IMR-90 (cell line): ENCODE measurements at regions not wholly inside any gene's neighbourhood (a gene's known extent, or its start where the extent isn't known, plus 50 kb on each side); places are given as distances from the start of the nearest gene placed in this dataset.

Experiments used
- ATAC-seq: fragments of 200-7000 bp; cut with Tn5 transposase; 2 replicates; pipeline ENCODE4 v1.9.1; 2020; ENCODE audit warnings: low read depth, mild to moderate bottlenecking, moderate library complexity
- BruUV-seq: library from RNA; stranded (reverse); fragments of 400-500 nt; replicated peaks from 2 replicates; lab custom pipeline; 2021; lab: Mats Ljungman, UMichigan
- CTCF ChIA-PET: fragments of 300-600 bp; formaldehyde crosslinking; extraction: SDS; loops from one replicate; lab custom pipeline; 2021; ENCODE audit warnings: antibody characterized with exemption; lab: Yijun Ruan, JAX
- POLR2A ChIA-PET: fragments of 300-600 bp; sonication (Branson Sonifier 250); formaldehyde crosslinking; loops from one replicate; lab custom pipeline; 2022; ENCODE audit warnings: antibody characterized with exemption; ENCODE audit not compliant: unreplicated experiment; lab: Charles Lee
- DNase-seq: peaks from one replicate; pipeline ENCODE4 v3.0.0; 2013
- H2AFZ ChIP-seq: replicated peaks from 2 replicates; pipeline ENCODE3; 2013; ENCODE audit warnings: low read length, mild to moderate bottlenecking; ENCODE audit not compliant: poor library complexity
- H2AK5ac ChIP-seq: 2 replicates; pipeline ENCODE4 v1.6.1; 2013; ENCODE audit warnings: low read depth, low read length, inconsistent platforms
- H2AK9ac ChIP-seq: replicated peaks from 2 replicates; pipeline ENCODE3; 2013; ENCODE audit warnings: mild to moderate bottlenecking, low read depth, low read length, moderate library complexity; ENCODE audit not compliant: poor library complexity
- H2BK120ac ChIP-seq: 2 replicates; pipeline ENCODE4 v1.6.1; 2013; ENCODE audit warnings: low read depth, low read length, inconsistent platforms
- H2BK15ac ChIP-seq: 3 replicates; pipeline ENCODE4 v1.6.1; 2013; ENCODE audit warnings: low read depth, low read length, inconsistent platforms
- H2BK20ac ChIP-seq: 2 replicates; pipeline ENCODE4 v1.6.1; 2013; ENCODE audit warnings: low read depth, mild to moderate bottlenecking, inconsistent platforms, low read length, moderate library complexity
- H2BK5ac ChIP-seq: 2 replicates; pipeline ENCODE4 v1.6.1; 2013; ENCODE audit warnings: mild to moderate bottlenecking, low read depth, low read length, inconsistent platforms; ENCODE audit not compliant: poor library complexity, severe bottlenecking
- H3K14ac ChIP-seq: replicated peaks from 2 replicates; pipeline ENCODE4 v1.6.1; 2013; ENCODE audit warnings: low read depth, low read length, inconsistent platforms
- H3K18ac ChIP-seq: 2 replicates; pipeline ENCODE4 v1.6.1; 2013; ENCODE audit warnings: low read depth, low read length, control low read depth
- H3K23ac ChIP-seq: 2 replicates; pipeline ENCODE4 v1.6.1; 2013; ENCODE audit warnings: low read depth, low read length, inconsistent platforms
- H3K27ac ChIP-seq: 2 replicates; pipeline ENCODE4 v1.5.1; 2013; ENCODE audit warnings: mild to moderate bottlenecking, control low read depth, low read length; ENCODE audit not compliant: insufficient read depth
- H3K27me3 ChIP-seq: 2 replicates; pipeline ENCODE4 v1.6.1; 2013; ENCODE audit warnings: low read length; ENCODE audit not compliant: control insufficient read depth, insufficient read depth
- H3K36me3 ChIP-seq: 2 replicates; pipeline ENCODE4 v1.6.1; 2013; ENCODE audit warnings: low read length, mixed read lengths; ENCODE audit not compliant: control insufficient read depth, insufficient read depth
- H3K4ac ChIP-seq: 2 replicates; pipeline ENCODE4 v1.6.1; 2013; ENCODE audit warnings: low read depth, low read length, inconsistent platforms
- H3K4me1 ChIP-seq: 2 replicates; pipeline ENCODE4 v1.6.1; 2013; ENCODE audit warnings: low read length, mixed read lengths; ENCODE audit not compliant: control insufficient read depth, insufficient read depth
- H3K4me2 ChIP-seq: 2 replicates; pipeline ENCODE4 v1.6.1; 2013; ENCODE audit warnings: low read depth, mild to moderate bottlenecking, control low read depth, low read length, moderate library complexity
- H3K4me3 ChIP-seq: 2 replicates; pipeline ENCODE4 v1.5.1; 2013; ENCODE audit warnings: low read depth, mild to moderate bottlenecking, control low read depth, low read length, moderate library complexity; ENCODE audit not compliant: insufficient read depth
- H3K56ac ChIP-seq: 2 replicates; pipeline ENCODE4 v1.6.1; 2013; ENCODE audit warnings: low read length, inconsistent platforms; ENCODE audit not compliant: insufficient read depth; ENCODE audit errors: extremely low read depth
- H3K79me1 ChIP-seq, 2 experiments: 2 replicates each; pipeline ENCODE4 v1.6.1; 2013; ENCODE audit warnings: low read length in 2 of 2, inconsistent platforms in 1 of 2, low read depth in 1 of 2
- H3K9ac ChIP-seq: 2 replicates; pipeline ENCODE4 v1.6.1; 2013; ENCODE audit warnings: low read depth, low read length, control low read depth
- H3K9me1 ChIP-seq: 2 replicates; pipeline ENCODE4 v1.6.1; 2013; ENCODE audit warnings: low read length, inconsistent platforms; ENCODE audit not compliant: insufficient read depth
- H3K9me3 ChIP-seq: 2 replicates; pipeline ENCODE4 v1.6.1; 2013; ENCODE audit warnings: low read length; ENCODE audit not compliant: control insufficient read depth, insufficient read depth
- H4K20me1 ChIP-seq: 2 replicates; pipeline ENCODE4 v1.6.1; 2013; ENCODE audit warnings: low read length, inconsistent platforms; ENCODE audit not compliant: insufficient read depth
- H4K5ac ChIP-seq: 2 replicates; pipeline ENCODE4 v1.6.1; 2013; ENCODE audit warnings: mild to moderate bottlenecking, low read depth, low read length, control low read depth
- H4K8ac ChIP-seq, 2 experiments: 2 replicates each; pipeline ENCODE4 v1.6.1; 2013; ENCODE audit warnings: low read depth in 2 of 2, low read length in 2 of 2, control low read depth in 1 of 2, inconsistent platforms in 1 of 2
- H4K91ac ChIP-seq: 2 replicates; pipeline ENCODE4 v1.6.1; 2013; ENCODE audit warnings: low read depth, low read length, inconsistent platforms; ENCODE audit not compliant: insufficient read depth
- CEBPB ChIP-seq: IDR thresholded peaks from 2 replicates; pipeline ENCODE4 v1.6.1; 2012; ENCODE audit warnings: low read depth, low read length, improper control_type of control experiment
- MAZ ChIP-seq: IDR thresholded peaks from 2 replicates; pipeline ENCODE4 v1.6.1; 2012; ENCODE audit warnings: low read depth, mild to moderate bottlenecking, low read length, improper control_type of control experiment, moderate library complexity, borderline replicate concordance
- NFE2L2 ChIP-seq: fragments of 150-350 bp; IDR thresholded peaks from 2 replicates; pipeline ENCODE4 v1.6.1; 2016; ENCODE audit warnings: low read depth, mild to moderate bottlenecking, low read length
- POLR2A ChIP-seq: IDR thresholded peaks from 2 replicates; pipeline ENCODE4 v1.6.1; 2012; ENCODE audit warnings: mild to moderate bottlenecking, low read depth, low read length
- RAD21 ChIP-seq: IDR thresholded peaks from 2 replicates; pipeline ENCODE4 v1.6.1; 2012; ENCODE audit warnings: low read length, improper control_type of control experiment
- RFX5 ChIP-seq: IDR thresholded peaks from 2 replicates; pipeline ENCODE4 v1.8.0; 2012; ENCODE audit warnings: low read depth, mild to moderate bottlenecking, low read length, moderate library complexity
- USF2 ChIP-seq: fragments of 150-350 bp; IDR thresholded peaks from 2 replicates; pipeline ENCODE4 v1.6.1; 2017; ENCODE audit warnings: mild to moderate bottlenecking, antibody characterized with exemption, low read length, low read depth
- WGBS, 2 experiments: methylation state at CpG; one replicate each; pipeline versions ENCODE4 v1.1.5 to v1.1.7; 2013; ENCODE audit warnings: missing lambda C conversion rate in 2 of 2; ENCODE audit not compliant: insufficient read length in 1 of 2; ENCODE audit errors: extremely low coverage in 2 of 2; 5-methylcytosine and 5-hydroxymethylcytosine counted together
- dilution Hi-C: fragments of 300-500 bp; cut with HindIII; formaldehyde crosslinking; loops from one replicate; pipeline ENCODE4 v1.14.3; 2018; ENCODE audit warnings: low sequenced_read_pairs; ENCODE audit not compliant: unreplicated experiment
- in situ Hi-C: fragments of 300-500 bp; cut with MboI; formaldehyde crosslinking; loops from 3 replicates; pipeline ENCODE4 v1.14.3; 2019; ENCODE audit warnings: low sequenced_read_pairs, inconsistent platforms, mixed read lengths
- intact Hi-C: fragments of 100-400 bp; cut with micrococcal nuclease; formaldehyde crosslinking; loops from 2 replicates; pipeline ENCODE4 v1.10.0; 2022

GRCh38 chr1:242754125-242754524 lies 229.6 kb upstream of the PLD5 start:
- in situ Hi-C loops = no loop called here
- ATAC-seq = no peak
- Histone ChIP-seq H2AK5ac (no peak overlapping the region), H2BK120ac (no peak overlapping the region), H2BK5ac (no peak overlapping the region), H4K5ac (no peak overlapping the region), H3K4ac (no peak overlapping the region), H3K9ac (no peak overlapping the region), H3K79me1 (no peaks in the 10 kb centered on the region), H2AFZ (no peak overlapping the region), H4K20me1 (no peaks in the 10 kb centered on the region), H2AK9ac (no peak overlapping the region), H3K4me2 (no peak overlapping the region), H2BK15ac (no peak overlapping the region), H3K14ac (no peak overlapping the region), H3K23ac (no peak overlapping the region), H3K27me3 (no peaks in the 10 kb centered on the region), H3K18ac (no peak overlapping the region), H3K56ac (no peak overlapping the region), H4K91ac (no peak overlapping the region), H3K4me1 (no peaks in the 10 kb centered on the region), H4K8ac (no peak overlapping the region), H3K9me3 (peaks cover 17% of the 10 kb centered on the region), H3K4me3 (no peak overlapping the region), H3K9me1 (no peaks in the 10 kb centered on the region), H2BK20ac (no peak overlapping the region), H3K27ac (no peak overlapping the region), H3K36me3 (no peaks in the 10 kb centered on the region)
- WGBS, 2 experiments = 20% methylated on average over 1 of the region's 2 CpGs; no CpG with 5 or more reads in 1 of the 2 experiments
- ChIA-PET POLR2A (no interaction called here), CTCF (no interaction called here)
- dilution Hi-C loops = no loop called here
- BruUV-seq = no TSS peak
- intact Hi-C loops = no loop called here
- TF ChIP-seq CEBPB = no peak
- TF ChIP-seq USF2 = no peak
- no peak for TF ChIP-seq MAZ
- no peak for TF ChIP-seq RFX5
- TF ChIP-seq NFE2L2 = no peak
- no peak for TF ChIP-seq POLR2A
- no peak for TF ChIP-seq RAD21
- DNase-seq = no peak
